ENCODE measurements at regions not wholly inside any gene's neighbourhood (a gene's known extent, or its start where the extent isn't known, plus 50 kb on each side); places are given as distances from the start of the nearest gene placed in this dataset.

- H3K27me3 Mint-ChIP-seq (ENCODE audit: low read depth): no peaks in the 10 kb centered on the region; the same call in 1 of the 2 replicates
These were observed 91.5 kb upstream of the RPS6KA2 start for GRCh38 chr6:166718516-166718915.

More at GRCh38 chr6:166718516-166718915, 91.5 kb upstream of the RPS6KA2 start:
- Histone ChIP-seq H3K23me2 (ENCODE audit: insufficient read length, low read depth, low read length, poor library complexity, severe bottlenecking) (no peaks in the 10 kb centered on the region), H4K20me1 (ENCODE audit: control insufficient read depth, insufficient read depth, insufficient read length) (no peaks in the 10 kb centered on the region), H3K56ac (ENCODE audit: insufficient read length, low read depth, low read length) (no peak overlapping the region), H3K4ac (ENCODE audit: low read depth, low read length) (no peak overlapping the region), H4K8ac (replicated peaks; ENCODE audit: insufficient read length, low read depth, low read length) (no peak overlapping the region), H3K4me1 (ENCODE audit: insufficient read depth, low read length) (no peaks in the 10 kb centered on the region), H4K91ac (ENCODE audit: insufficient read length, low read depth, low read length) (no peak overlapping the region), H3K79me2 (ENCODE audit: insufficient read depth, low read length) (no peaks in the 10 kb centered on the region), H2BK20ac (ENCODE audit: low read depth, low read length, poor library complexity, severe bottlenecking) (no peak overlapping the region), H2BK15ac (ENCODE audit: low read depth, low read length) (no peak overlapping the region), H2BK5ac (ENCODE audit: insufficient read length, low read length) (no peak overlapping the region), H3K27ac (ENCODE audit: insufficient read length, low read depth, low read length) (no peak overlapping the region), H3K9me3 (ENCODE audit: control insufficient read depth, low read depth, low read length) (no peaks in the 10 kb centered on the region), H3T11ph (ENCODE audit: low read length) (no peak overlapping the region), H3K9ac (ENCODE audit: extremely low read depth, insufficient read length, low read length) (no peak overlapping the region), H3K4me2 (ENCODE audit: insufficient read depth, insufficient read length, low read length) (no peak overlapping the region), H4K5ac (ENCODE audit: insufficient read length, low read depth, low read length) (no peak overlapping the region), H3K18ac (ENCODE audit: insufficient read length, low read depth, low read length) (no peak overlapping the region), H2AK5ac (ENCODE audit: insufficient read length, low read length) (no peak overlapping the region), H2BK120ac (ENCODE audit: low read depth, low read length, poor library complexity, severe bottlenecking) (no peak overlapping the region), H3K23ac (ENCODE audit: insufficient read length, low read depth, low read length) (no peak overlapping the region), H3K27me3 (ENCODE audit: insufficient read depth, low read length) (no peaks in the 10 kb centered on the region), H3K14ac (ENCODE audit: insufficient read depth, low read length) (no peak overlapping the region), H2AFZ (ENCODE audit: low read length) (no peak overlapping the region), H3K79me1 (ENCODE audit: insufficient read depth, low read depth, low read length, poor library complexity, severe bottlenecking) (no peaks in the 10 kb centered on the region), H2BK12ac (ENCODE audit: insufficient read length, low read depth, low read length) (no peak overlapping the region)
- WGBS (ENCODE audit: extremely low coverage, insufficient read length, low lambda C conversion rate): no CpG with 5 or more reads among the region's 8 CpGs
- Mint-ChIP-seq H3K36me3 (ENCODE audit: insufficient read depth in 1 of 3, low read depth in 3 of 3) (no peaks in the 10 kb centered on the region), H3K4me1 (peaks cover 2 to 7% of the 10 kb centered on the region in 2 experiments; a peak in 1 of 4 replicates), H3K9me3 (no peaks in the 10 kb centered on the region), H3K27ac (no peak overlapping the region; a peak in 1 of 7 replicates), H3K4me3 (no peak overlapping the region)
- TF ChIP-seq CTCF (conservative IDR thresholded peaks at IDR 0.05): no peak
- no peak for DNase-seq

All from H9 (cell line).